ENCODE measurements at regions not wholly inside any gene's neighbourhood (a gene's known extent, or its start where the extent isn't known, plus 50 kb on each side); places are given as distances from the start of the nearest gene placed in this dataset.

- Histone ChIP-seq H3K9me3 (replicated peaks in 1 of 2; ENCODE audit: control insufficient read depth in 2 of 2, insufficient read depth in 1 of 2, low read depth in 1 of 2, low read length in 2 of 2) (no peaks in the 10 kb centered on the region), H2BK5ac (ENCODE audit: low read length) (no peak overlapping the region), H2AK5ac (ENCODE audit: low read depth, low read length) (no peak overlapping the region), H2BK120ac (ENCODE audit: low read depth, low read length) (no peak overlapping the region), H3K79me1 (ENCODE audit: low read depth, low read length) (no peaks in the 10 kb centered on the region), H3K36me3 (replicated peaks in 1 of 2; ENCODE audit: control insufficient read depth in 2 of 2, insufficient read depth in 2 of 2, low read length in 2 of 2) (no peaks in the 10 kb centered on the region), H4K91ac (ENCODE audit: low read depth, low read length, poor library complexity) (no peak overlapping the region), H3K4me3 (ENCODE audit: low read length in 2 of 2) (no peak overlapping the region), H3K4me1 (ENCODE audit: control insufficient read depth in 2 of 2, insufficient read depth in 1 of 2, low read depth in 1 of 2, low read length in 2 of 2) (peaks cover 0 to 8% of the 10 kb centered on the region in 2 donors), H3K27me3 (ENCODE audit: control insufficient read depth in 3 of 3, insufficient read depth in 3 of 3, low read depth in 1 of 3, low read length in 3 of 3) (peaks cover 0 to 23% (median 0%) of the 10 kb centered on the region in 3 experiments), H2AFZ (ENCODE audit: low read length) (no peak overlapping the region), H3K27ac (replicated peaks; ENCODE audit: low read length) (no peak overlapping the region), H3K23ac (ENCODE audit: low read depth, low read length, poor library complexity) (no peak overlapping the region), H3K14ac (ENCODE audit: low read length) (no peak overlapping the region), H3K9ac (ENCODE audit: low read depth, low read length, poor library complexity) (no peak overlapping the region), H3K18ac (ENCODE audit: low read length) (no peak overlapping the region), H2BK15ac (ENCODE audit: low read length) (no peak overlapping the region), H3K4me2 (ENCODE audit: insufficient read depth, low read length, poor library complexity, severe bottlenecking) (no peak overlapping the region), H2BK12ac (ENCODE audit: low read length) (no peak overlapping the region), H4K8ac (ENCODE audit: low read depth, low read length) (no peak overlapping the region), H3K4ac (ENCODE audit: low read length) (no peak overlapping the region)
- no CpG with 5 or more reads among the region's 4 CpGs for WGBS, 2 donors (ENCODE audit: extremely low coverage in 2 of 2, insufficient read length in 2 of 2, insufficient replicate concordance in 1 of 2)
- DNase-seq (ENCODE audit: low spot score), result no peak
Measured at GRCh38 chr12:113732916-113733315, 233.2 kb downstream of the RBM19 start.

GRCh38 chr12:113727651-113728061 is 238.5 kb downstream of the RBM19 start:
- Histone ChIP-seq H4K91ac (ENCODE audit: low read depth, low read length, poor library complexity) (no peak overlapping the region), H3K36me3 (replicated peaks in 1 of 2; ENCODE audit: control insufficient read depth in 2 of 2, insufficient read depth in 2 of 2, low read length in 2 of 2) (no peaks in the 10 kb centered on the region), H2BK12ac (ENCODE audit: low read length) (no peak overlapping the region), H4K8ac (ENCODE audit: low read depth, low read length) (no peak overlapping the region), H3K4me1 (ENCODE audit: control insufficient read depth in 2 of 2, insufficient read depth in 1 of 2, low read depth in 1 of 2, low read length in 2 of 2) (peaks cover 0 to 1% of the 10 kb centered on the region in 2 donors), H2AK5ac (ENCODE audit: low read depth, low read length) (no peak overlapping the region), H3K14ac (ENCODE audit: low read length) (no peak overlapping the region), H3K4ac (ENCODE audit: low read length) (no peak overlapping the region), H3K4me2 (ENCODE audit: insufficient read depth, low read length, poor library complexity, severe bottlenecking) (no peak overlapping the region), H3K18ac (ENCODE audit: low read length) (no peak overlapping the region), H2BK15ac (ENCODE audit: low read length) (no peak overlapping the region), H2BK120ac (ENCODE audit: low read depth, low read length) (no peak overlapping the region), H3K79me1 (ENCODE audit: low read depth, low read length) (no peaks in the 10 kb centered on the region), H3K23ac (ENCODE audit: low read depth, low read length, poor library complexity) (no peak overlapping the region), H3K9me3 (replicated peaks in 1 of 2; ENCODE audit: control insufficient read depth in 2 of 2, insufficient read depth in 1 of 2, low read depth in 1 of 2, low read length in 2 of 2) (peaks cover 4 to 6% of the 10 kb centered on the region in 2 donors), H2AFZ (ENCODE audit: low read length) (no peak overlapping the region), H3K27ac (replicated peaks; ENCODE audit: low read length) (no peak overlapping the region), H2BK5ac (ENCODE audit: low read length) (no peak overlapping the region), H3K27me3 (ENCODE audit: control insufficient read depth in 3 of 3, insufficient read depth in 3 of 3, low read depth in 1 of 3, low read length in 3 of 3) (peaks cover 0 to 2% (median 0%) of the 10 kb centered on the region in 3 experiments), H3K4me3 (ENCODE audit: low read length in 2 of 2) (no peak overlapping the region), H3K9ac (ENCODE audit: low read depth, low read length, poor library complexity) (no peak overlapping the region)
- DNase-seq (ENCODE audit: low spot score), result no peak
- no CpG with 5 or more reads among the region's 1 CpG for WGBS, 2 donors (ENCODE audit: extremely low coverage in 2 of 2, insufficient read length in 2 of 2, insufficient replicate concordance in 1 of 2)

- H3K36me3 ChIP-seq (replicated peaks in 1 of 2; ENCODE audit: control insufficient read depth in 2 of 2, insufficient read depth in 2 of 2, low read length in 2 of 2), result no peaks in the 10 kb centered on the region
- H3K23ac ChIP-seq (ENCODE audit: low read depth, low read length, poor library complexity), result no peak overlapping the region
- H2BK15ac ChIP-seq (ENCODE audit: low read length), result no peak overlapping the region
- H3K9me3 ChIP-seq (replicated peaks in 1 of 2; ENCODE audit: control insufficient read depth in 2 of 2, insufficient read depth in 1 of 2, low read depth in 1 of 2, low read length in 2 of 2), result peaks cover 4 to 6% of the 10 kb centered on the region in 2 donors
- H3K4ac ChIP-seq (ENCODE audit: low read length), result no peak overlapping the region
- no CpG with 5 or more reads among the region's 6 CpGs for WGBS, 2 donors (ENCODE audit: extremely low coverage in 2 of 2, insufficient read length in 2 of 2, insufficient replicate concordance in 1 of 2)
- no peak overlapping the region for H2BK12ac ChIP-seq (ENCODE audit: low read length)
- H3K27ac ChIP-seq (replicated peaks; ENCODE audit: low read length), result no peak overlapping the region
- H3K4me1 ChIP-seq (ENCODE audit: control insufficient read depth in 2 of 2, insufficient read depth in 1 of 2, low read depth in 1 of 2, low read length in 2 of 2), result peaks cover 0 to 1% of the 10 kb centered on the region in 2 donors
- no peak overlapping the region for H3K9ac ChIP-seq (ENCODE audit: low read depth, low read length, poor library complexity)
- H3K14ac ChIP-seq (ENCODE audit: low read length), result no peak overlapping the region
- no peak overlapping the region for H3K4me2 ChIP-seq (ENCODE audit: insufficient read depth, low read length, poor library complexity, severe bottlenecking)
- no peak overlapping the region for H2AK5ac ChIP-seq (ENCODE audit: low read depth, low read length)
- peaks cover 0 to 2% (median 0%) of the 10 kb centered on the region in 3 experiments for H3K27me3 ChIP-seq (ENCODE audit: control insufficient read depth in 3 of 3, insufficient read depth in 3 of 3, low read depth in 1 of 3, low read length in 3 of 3)
- peak overlapping the region in 1 of 2 donors; percentile 2 for H3K4me3 ChIP-seq (ENCODE audit: low read length in 2 of 2)
- no peak overlapping the region for H4K8ac ChIP-seq (ENCODE audit: low read depth, low read length)
- H3K18ac ChIP-seq (ENCODE audit: low read length), result no peak overlapping the region
- no peaks in the 10 kb centered on the region for H3K79me1 ChIP-seq (ENCODE audit: low read depth, low read length)
- H2AFZ ChIP-seq (ENCODE audit: low read length), result no peak overlapping the region
- DNase-seq (ENCODE audit: low spot score), result no peak
- H2BK5ac ChIP-seq (ENCODE audit: low read length), result no peak overlapping the region
- H4K91ac ChIP-seq (ENCODE audit: low read depth, low read length, poor library complexity), result no peak overlapping the region
- H2BK120ac ChIP-seq (ENCODE audit: low read depth, low read length), result no peak overlapping the region
Measured at GRCh38 chr12:113726254-113726819, 239.8 kb downstream of the RBM19 start.

- no peak overlapping the region for H2BK5ac ChIP-seq (ENCODE audit: low read length)
- peaks cover 0 to 6% of the 10 kb centered on the region in 2 donors for H3K4me1 ChIP-seq (ENCODE audit: control insufficient read depth in 2 of 2, insufficient read depth in 1 of 2, low read depth in 1 of 2, low read length in 2 of 2)
- no peak overlapping the region for H2BK12ac ChIP-seq (ENCODE audit: low read length)
- no peak overlapping the region for H3K4me2 ChIP-seq (ENCODE audit: insufficient read depth, low read length, poor library complexity, severe bottlenecking)
- H3K27ac ChIP-seq (replicated peaks; ENCODE audit: low read length), result no peak overlapping the region
- no peak overlapping the region for H4K8ac ChIP-seq (ENCODE audit: low read depth, low read length)
- WGBS, 2 donors (ENCODE audit: extremely low coverage in 2 of 2, insufficient read length in 2 of 2, insufficient replicate concordance in 1 of 2), result no CpG with 5 or more reads among the region's 2 CpGs
- H2AFZ ChIP-seq (ENCODE audit: low read length), result no peak overlapping the region
- no peak overlapping the region for H3K23ac ChIP-seq (ENCODE audit: low read depth, low read length, poor library complexity)
- no peak overlapping the region for H3K4ac ChIP-seq (ENCODE audit: low read length)
- no peak overlapping the region for H3K4me3 ChIP-seq (ENCODE audit: low read length in 2 of 2)
- no peak overlapping the region for H2AK5ac ChIP-seq (ENCODE audit: low read depth, low read length)
- no peak overlapping the region for H2BK120ac ChIP-seq (ENCODE audit: low read depth, low read length)
- DNase-seq (ENCODE audit: low spot score), result no peak
- no peak overlapping the region for H3K9ac ChIP-seq (ENCODE audit: low read depth, low read length, poor library complexity)
- no peak overlapping the region for H3K14ac ChIP-seq (ENCODE audit: low read length)
- no peak overlapping the region for H3K18ac ChIP-seq (ENCODE audit: low read length)
- H3K27me3 ChIP-seq (ENCODE audit: control insufficient read depth in 3 of 3, insufficient read depth in 3 of 3, low read depth in 1 of 3, low read length in 3 of 3), result peaks cover 0 to 2% (median 0%) of the 10 kb centered on the region in 3 experiments
- H3K36me3 ChIP-seq (replicated peaks in 1 of 2; ENCODE audit: control insufficient read depth in 2 of 2, insufficient read depth in 2 of 2, low read length in 2 of 2), result no peaks in the 10 kb centered on the region
- no peak overlapping the region for H4K91ac ChIP-seq (ENCODE audit: low read depth, low read length, poor library complexity)
- no peak overlapping the region for H2BK15ac ChIP-seq (ENCODE audit: low read length)
- H3K79me1 ChIP-seq (ENCODE audit: low read depth, low read length), result no peaks in the 10 kb centered on the region
- H3K9me3 ChIP-seq (replicated peaks in 1 of 2; ENCODE audit: control insufficient read depth in 2 of 2, insufficient read depth in 1 of 2, low read depth in 1 of 2, low read length in 2 of 2), result peaks cover 4 to 6% of the 10 kb centered on the region in 2 donors
Measured at GRCh38 chr12:113725557-113725876, 240.6 kb downstream of the RBM19 start.
